ENCODE measurements at regions not wholly inside any gene's neighbourhood (a gene's known extent, or its start where the extent isn't known, plus 50 kb on each side); places are given as distances from the start of the nearest gene placed in this dataset.

DNA sequence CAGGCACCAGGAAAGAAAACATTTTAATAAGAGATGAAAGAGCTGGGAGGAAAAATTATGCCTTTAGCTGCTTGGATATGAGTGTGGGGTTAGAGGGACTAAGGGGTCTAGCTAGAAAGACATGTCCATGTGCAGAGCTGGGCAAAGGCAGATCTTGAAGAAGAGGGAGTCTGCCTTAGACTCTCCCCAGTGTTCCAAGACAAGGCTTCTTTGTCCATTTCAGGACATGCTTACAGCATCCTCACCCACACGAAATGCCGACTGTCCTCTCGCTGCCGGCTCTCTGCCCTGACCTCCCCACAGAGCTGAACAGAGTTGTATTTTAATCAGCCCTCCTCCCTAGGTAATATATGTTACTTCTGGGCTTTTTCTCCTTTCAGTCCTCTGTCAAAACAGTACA lies 100.7 kb upstream of the ATP1B1 start:
- TF ChIP-seq, protein P1, sequence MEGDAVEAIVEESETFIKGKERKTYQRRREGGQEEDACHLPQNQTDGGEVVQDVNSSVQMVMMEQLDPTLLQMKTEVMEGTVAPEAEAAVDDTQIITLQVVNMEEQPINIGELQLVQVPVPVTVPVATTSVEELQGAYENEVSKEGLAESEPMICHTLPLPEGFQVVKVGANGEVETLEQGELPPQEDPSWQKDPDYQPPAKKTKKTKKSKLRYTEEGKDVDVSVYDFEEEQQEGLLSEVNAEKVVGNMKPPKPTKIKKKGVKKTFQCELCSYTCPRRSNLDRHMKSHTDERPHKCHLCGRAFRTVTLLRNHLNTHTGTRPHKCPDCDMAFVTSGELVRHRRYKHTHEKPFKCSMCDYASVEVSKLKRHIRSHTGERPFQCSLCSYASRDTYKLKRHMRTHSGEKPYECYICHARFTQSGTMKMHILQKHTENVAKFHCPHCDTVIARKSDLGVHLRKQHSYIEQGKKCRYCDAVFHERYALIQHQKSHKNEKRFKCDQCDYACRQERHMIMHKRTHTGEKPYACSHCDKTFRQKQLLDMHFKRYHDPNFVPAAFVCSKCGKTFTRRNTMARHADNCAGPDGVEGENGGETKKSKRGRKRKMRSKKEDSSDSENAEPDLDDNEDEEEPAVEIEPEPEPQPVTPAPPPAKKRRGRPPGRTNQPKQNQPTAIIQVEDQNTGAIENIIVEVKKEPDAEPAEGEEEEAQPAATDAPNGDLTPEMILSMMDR (IDR thresholded peaks at IDR 0.05), result no peak
- TF ChIP-seq, protein P2, sequence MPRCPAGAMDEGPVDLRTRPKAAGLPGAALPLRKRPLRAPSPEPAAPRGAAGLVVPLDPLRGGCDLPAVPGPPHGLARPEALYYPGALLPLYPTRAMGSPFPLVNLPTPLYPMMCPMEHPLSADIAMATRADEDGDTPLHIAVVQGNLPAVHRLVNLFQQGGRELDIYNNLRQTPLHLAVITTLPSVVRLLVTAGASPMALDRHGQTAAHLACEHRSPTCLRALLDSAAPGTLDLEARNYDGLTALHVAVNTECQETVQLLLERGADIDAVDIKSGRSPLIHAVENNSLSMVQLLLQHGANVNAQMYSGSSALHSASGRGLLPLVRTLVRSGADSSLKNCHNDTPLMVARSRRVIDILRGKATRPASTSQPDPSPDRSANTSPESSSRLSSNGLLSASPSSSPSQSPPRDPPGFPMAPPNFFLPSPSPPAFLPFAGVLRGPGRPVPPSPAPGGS (IDR thresholded peaks at IDR 0.05), result no peak
- TF ChIP-seq MAFK (IDR thresholded peaks at IDR 0.05; ENCODE audit: partially characterized antibody) (no peak), REST (IDR thresholded peaks at IDR 0.05) (no peak), HMGXB4 (CRISPR knock-in tag; IDR thresholded peaks at IDR 0.05; ENCODE audit: borderline replicate concordance) (no peak), CEBPB (IDR thresholded peaks at IDR 0.05) (no peak), RFX5 (IDR thresholded peaks at IDR 0.05) (no peak), ZSCAN20 (CRISPR knock-in tag; IDR thresholded peaks at IDR 0.05) (no peak), POLR2A (IDR thresholded peaks at IDR 0.05; ENCODE audit: low read length) (no peak), HOXB5 (CRISPR knock-in tag; IDR thresholded peaks at IDR 0.05) (no peak)
